ENCODE measurements at regions not wholly inside any gene's neighbourhood (a gene's known extent, or its start where the extent isn't known, plus 50 kb on each side); places are given as distances from the start of the nearest gene placed in this dataset.

- Histone ChIP-seq H3K9ac (ENCODE audit: low read depth in 1 of 3, low read length in 3 of 3) (no peak overlapping the region), H3K36me3 (ENCODE audit: control insufficient read depth in 3 of 3, insufficient read depth in 3 of 3, low read length in 3 of 3) (no peaks in the 10 kb centered on the region), H3K27ac (ENCODE audit: low read depth, low read length) (no peak overlapping the region), H3K4me3 (ENCODE audit: low read length in 3 of 3) (no peak overlapping the region), H3K4me1 (ENCODE audit: control insufficient read depth in 3 of 3, insufficient read depth in 3 of 3, low read length in 3 of 3) (no peaks in the 10 kb centered on the region), H3K9me3 (ENCODE audit: control insufficient read depth in 3 of 3, low read length in 3 of 3) (no peaks in the 10 kb centered on the region), H3K27me3 (ENCODE audit: control insufficient read depth in 3 of 3, insufficient read depth in 3 of 3, low read length in 3 of 3) (peaks cover 0 to 2% (median 0%) of the 10 kb centered on the region in 3 donors)
These were observed 280.1 kb downstream of the SV2B start for GRCh38 chr15:91380114-91380513.

- H3K4me3 ChIP-seq (ENCODE audit: low read length in 3 of 3): no peak overlapping the region
These were observed 283.5 kb downstream of the SV2B start for GRCh38 chr15:91383532-91383931.

GRCh38 chr15:91384189-91384730 is 284.2 kb downstream of the SV2B start:
- H3K27me3 ChIP-seq (ENCODE audit: control insufficient read depth in 3 of 3, insufficient read depth in 3 of 3, low read length in 3 of 3): no peaks in the 10 kb centered on the region
- H3K36me3 ChIP-seq (ENCODE audit: control insufficient read depth in 3 of 3, insufficient read depth in 3 of 3, low read length in 3 of 3): no peaks in the 10 kb centered on the region
- no peaks in the 10 kb centered on the region for H3K9me3 ChIP-seq (ENCODE audit: control insufficient read depth in 3 of 3, low read length in 3 of 3)
- H3K9ac ChIP-seq (ENCODE audit: low read depth in 1 of 3, low read length in 3 of 3): no peak overlapping the region
- H3K27ac ChIP-seq (ENCODE audit: low read depth, low read length): no peak overlapping the region
- H3K4me1 ChIP-seq (ENCODE audit: control insufficient read depth in 3 of 3, insufficient read depth in 3 of 3, low read length in 3 of 3): no peaks in the 10 kb centered on the region
- no peak overlapping the region for H3K4me3 ChIP-seq (ENCODE audit: low read length in 3 of 3)

More at GRCh38 chr15:91383532-91383931, 283.5 kb downstream of the SV2B start:
- Histone ChIP-seq H3K9me3 (ENCODE audit: control insufficient read depth in 3 of 3, low read length in 3 of 3) (no peaks in the 10 kb centered on the region), H3K36me3 (ENCODE audit: control insufficient read depth in 3 of 3, insufficient read depth in 3 of 3, low read length in 3 of 3) (no peaks in the 10 kb centered on the region), H3K27me3 (ENCODE audit: control insufficient read depth in 3 of 3, insufficient read depth in 3 of 3, low read length in 3 of 3) (no peaks in the 10 kb centered on the region), H3K9ac (ENCODE audit: low read depth in 1 of 3, low read length in 3 of 3) (no peak overlapping the region), H3K27ac (ENCODE audit: low read depth, low read length) (no peak overlapping the region), H3K4me1 (ENCODE audit: control insufficient read depth in 3 of 3, insufficient read depth in 3 of 3, low read length in 3 of 3) (no peaks in the 10 kb centered on the region)

GRCh38 chr15:91385311-91385710 is 285.3 kb downstream of the SV2B start:
- H3K4me3 ChIP-seq (ENCODE audit: low read length in 3 of 3): no peak overlapping the region

GRCh38 chr15:91393186-91393585 is 293.1 kb downstream of the SV2B start:
- Histone ChIP-seq H3K9ac (ENCODE audit: low read depth in 1 of 3, low read length in 3 of 3) (no peak overlapping the region), H3K27me3 (ENCODE audit: control insufficient read depth in 3 of 3, insufficient read depth in 3 of 3, low read length in 3 of 3) (peaks cover 0 to 3% (median 0%) of the 10 kb centered on the region in 3 donors), H3K27ac (ENCODE audit: low read depth, low read length) (no peak overlapping the region), H3K4me1 (ENCODE audit: control insufficient read depth in 3 of 3, insufficient read depth in 3 of 3, low read length in 3 of 3) (no peaks in the 10 kb centered on the region), H3K9me3 (ENCODE audit: control insufficient read depth in 3 of 3, low read length in 3 of 3) (no peaks in the 10 kb centered on the region), H3K36me3 (ENCODE audit: control insufficient read depth in 3 of 3, insufficient read depth in 3 of 3, low read length in 3 of 3) (no peaks in the 10 kb centered on the region), H3K4me3 (ENCODE audit: low read length in 3 of 3) (no peak overlapping the region)

More at GRCh38 chr15:91385311-91385710, 285.3 kb downstream of the SV2B start:
- H3K36me3 ChIP-seq (ENCODE audit: control insufficient read depth in 3 of 3, insufficient read depth in 3 of 3, low read length in 3 of 3): no peaks in the 10 kb centered on the region
- H3K27ac ChIP-seq (ENCODE audit: low read depth, low read length): no peak overlapping the region
- no peak overlapping the region for H3K9ac ChIP-seq (ENCODE audit: low read depth in 1 of 3, low read length in 3 of 3)
- no peaks in the 10 kb centered on the region for H3K4me1 ChIP-seq (ENCODE audit: control insufficient read depth in 3 of 3, insufficient read depth in 3 of 3, low read length in 3 of 3)
- H3K27me3 ChIP-seq (ENCODE audit: control insufficient read depth in 3 of 3, insufficient read depth in 3 of 3, low read length in 3 of 3): peaks cover 0 to 2% (median 0%) of the 10 kb centered on the region in 3 donors
- H3K9me3 ChIP-seq (ENCODE audit: control insufficient read depth in 3 of 3, low read length in 3 of 3): no peaks in the 10 kb centered on the region

GRCh38 chr15:91400481-91400880 is 300.4 kb downstream of the SV2B start:
- H3K9ac ChIP-seq (ENCODE audit: low read depth in 1 of 3, low read length in 3 of 3): no peak overlapping the region
- H3K36me3 ChIP-seq (ENCODE audit: control insufficient read depth in 3 of 3, insufficient read depth in 3 of 3, low read length in 3 of 3): no peaks in the 10 kb centered on the region
- H3K4me3 ChIP-seq (ENCODE audit: low read length in 3 of 3): no peak overlapping the region
- no peaks in the 10 kb centered on the region for H3K4me1 ChIP-seq (ENCODE audit: control insufficient read depth in 3 of 3, insufficient read depth in 3 of 3, low read length in 3 of 3)
- H3K9me3 ChIP-seq (ENCODE audit: control insufficient read depth in 3 of 3, low read length in 3 of 3): no peaks in the 10 kb centered on the region
- H3K27ac ChIP-seq (ENCODE audit: low read depth, low read length): no peak overlapping the region
- H3K27me3 ChIP-seq (ENCODE audit: control insufficient read depth in 3 of 3, insufficient read depth in 3 of 3, low read length in 3 of 3): peaks cover 0 to 4% (median 0%) of the 10 kb centered on the region in 3 donors

- Histone ChIP-seq H3K27ac (ENCODE audit: low read depth, low read length) (no peak overlapping the region), H3K36me3 (ENCODE audit: control insufficient read depth in 3 of 3, insufficient read depth in 3 of 3, low read length in 3 of 3) (no peaks in the 10 kb centered on the region), H3K4me1 (ENCODE audit: control insufficient read depth in 3 of 3, insufficient read depth in 3 of 3, low read length in 3 of 3) (peaks cover 0 to 14% (median 10%) of the 10 kb centered on the region in 3 donors), H3K4me3 (ENCODE audit: low read length in 3 of 3) (no peak overlapping the region), H3K27me3 (ENCODE audit: control insufficient read depth in 3 of 3, insufficient read depth in 3 of 3, low read length in 3 of 3) (no peaks in the 10 kb centered on the region), H3K9me3 (ENCODE audit: control insufficient read depth in 3 of 3, low read length in 3 of 3) (no peaks in the 10 kb centered on the region), H3K9ac (ENCODE audit: low read depth in 1 of 3, low read length in 3 of 3) (no peak overlapping the region)
These were observed 307.3 kb downstream of the SV2B start for GRCh38 chr15:91407269-91407889.

- Histone ChIP-seq H3K4me3 (ENCODE audit: low read length in 3 of 3) (peak overlapping the region in 1 of 3 donors; percentile 23), H3K27me3 (ENCODE audit: control insufficient read depth in 3 of 3, insufficient read depth in 3 of 3, low read length in 3 of 3) (no peaks in the 10 kb centered on the region), H3K4me1 (ENCODE audit: control insufficient read depth in 3 of 3, insufficient read depth in 3 of 3, low read length in 3 of 3) (peaks cover 0 to 14% (median 10%) of the 10 kb centered on the region in 3 donors), H3K9ac (ENCODE audit: low read depth in 1 of 3, low read length in 3 of 3) (no peak overlapping the region), H3K9me3 (ENCODE audit: control insufficient read depth in 3 of 3, low read length in 3 of 3) (no peaks in the 10 kb centered on the region), H3K27ac (ENCODE audit: low read depth, low read length) (no peak overlapping the region), H3K36me3 (ENCODE audit: control insufficient read depth in 3 of 3, insufficient read depth in 3 of 3, low read length in 3 of 3) (no peaks in the 10 kb centered on the region)
These were observed 308.5 kb downstream of the SV2B start for GRCh38 chr15:91408476-91409076.

- Histone ChIP-seq H3K36me3 (ENCODE audit: control insufficient read depth in 3 of 3, insufficient read depth in 3 of 3, low read length in 3 of 3) (no peaks in the 10 kb centered on the region), H3K9ac (ENCODE audit: low read depth in 1 of 3, low read length in 3 of 3) (no peak overlapping the region), H3K27me3 (ENCODE audit: control insufficient read depth in 3 of 3, insufficient read depth in 3 of 3, low read length in 3 of 3) (no peaks in the 10 kb centered on the region), H3K4me1 (ENCODE audit: control insufficient read depth in 3 of 3, insufficient read depth in 3 of 3, low read length in 3 of 3) (peaks cover 0 to 14% (median 10%) of the 10 kb centered on the region in 3 donors), H3K27ac (ENCODE audit: low read depth, low read length) (no peak overlapping the region), H3K4me3 (ENCODE audit: low read length in 3 of 3) (no peak overlapping the region), H3K9me3 (ENCODE audit: control insufficient read depth in 3 of 3, low read length in 3 of 3) (no peaks in the 10 kb centered on the region)
These were observed 309.3 kb downstream of the SV2B start for GRCh38 chr15:91409387-91409786.

- H3K36me3 ChIP-seq (ENCODE audit: control insufficient read depth in 3 of 3, insufficient read depth in 3 of 3, low read length in 3 of 3): no peaks in the 10 kb centered on the region
- H3K27me3 ChIP-seq (ENCODE audit: control insufficient read depth in 3 of 3, insufficient read depth in 3 of 3, low read length in 3 of 3): no peaks in the 10 kb centered on the region
- H3K9ac ChIP-seq (ENCODE audit: low read depth in 1 of 3, low read length in 3 of 3): no peak overlapping the region
- no peak overlapping the region for H3K4me3 ChIP-seq (ENCODE audit: low read length in 3 of 3)
- H3K9me3 ChIP-seq (ENCODE audit: control insufficient read depth in 3 of 3, low read length in 3 of 3): no peaks in the 10 kb centered on the region
- H3K27ac ChIP-seq (ENCODE audit: low read depth, low read length): no peak overlapping the region
- peaks cover 0 to 14% (median 10%) of the 10 kb centered on the region in 3 donors for H3K4me1 ChIP-seq (ENCODE audit: control insufficient read depth in 3 of 3, insufficient read depth in 3 of 3, low read length in 3 of 3)
These were observed 311.5 kb downstream of the SV2B start for GRCh38 chr15:91411586-91411985.

All from skeletal muscle tissue (tissue), 3 donors.